IMR-90 (cell line): ENCODE measurements at regions not wholly inside any gene's neighbourhood (a gene's known extent, or its start where the extent isn't known, plus 50 kb on each side); places are given as distances from the start of the nearest gene placed in this dataset.

Experiments used
- ATAC-seq: fragments of 200-7000 bp; cut with Tn5 transposase; 2 replicates; pipeline ENCODE4 v1.9.1; 2020; ENCODE audit warnings: low read depth, mild to moderate bottlenecking, moderate library complexity
- BruUV-seq: library from RNA; stranded (reverse); fragments of 400-500 nt; replicated peaks from 2 replicates; lab custom pipeline; 2021; lab: Mats Ljungman, UMichigan
- CTCF ChIA-PET: fragments of 300-600 bp; formaldehyde crosslinking; extraction: SDS; loops from one replicate; lab custom pipeline; 2021; ENCODE audit warnings: antibody characterized with exemption; lab: Yijun Ruan, JAX
- POLR2A ChIA-PET: fragments of 300-600 bp; sonication (Branson Sonifier 250); formaldehyde crosslinking; loops from one replicate; lab custom pipeline; 2022; ENCODE audit warnings: antibody characterized with exemption; ENCODE audit not compliant: unreplicated experiment; lab: Charles Lee
- DNase-seq: peaks from one replicate; pipeline ENCODE4 v3.0.0; 2013
- H2AFZ ChIP-seq: replicated peaks from 2 replicates; pipeline ENCODE3; 2013; ENCODE audit warnings: low read length, mild to moderate bottlenecking; ENCODE audit not compliant: poor library complexity
- H2AK5ac ChIP-seq: 2 replicates; pipeline ENCODE4 v1.6.1; 2013; ENCODE audit warnings: low read depth, low read length, inconsistent platforms
- H2AK9ac ChIP-seq: replicated peaks from 2 replicates; pipeline ENCODE3; 2013; ENCODE audit warnings: mild to moderate bottlenecking, low read depth, low read length, moderate library complexity; ENCODE audit not compliant: poor library complexity
- H2BK120ac ChIP-seq: 2 replicates; pipeline ENCODE4 v1.6.1; 2013; ENCODE audit warnings: low read depth, low read length, inconsistent platforms
- H2BK15ac ChIP-seq: 3 replicates; pipeline ENCODE4 v1.6.1; 2013; ENCODE audit warnings: low read depth, low read length, inconsistent platforms
- H2BK20ac ChIP-seq: 2 replicates; pipeline ENCODE4 v1.6.1; 2013; ENCODE audit warnings: low read depth, mild to moderate bottlenecking, inconsistent platforms, low read length, moderate library complexity
- H2BK5ac ChIP-seq: 2 replicates; pipeline ENCODE4 v1.6.1; 2013; ENCODE audit warnings: mild to moderate bottlenecking, low read depth, low read length, inconsistent platforms; ENCODE audit not compliant: poor library complexity, severe bottlenecking
- H3K14ac ChIP-seq: replicated peaks from 2 replicates; pipeline ENCODE4 v1.6.1; 2013; ENCODE audit warnings: low read depth, low read length, inconsistent platforms
- H3K18ac ChIP-seq: 2 replicates; pipeline ENCODE4 v1.6.1; 2013; ENCODE audit warnings: low read depth, low read length, control low read depth
- H3K23ac ChIP-seq: 2 replicates; pipeline ENCODE4 v1.6.1; 2013; ENCODE audit warnings: low read depth, low read length, inconsistent platforms
- H3K27ac ChIP-seq: 2 replicates; pipeline ENCODE4 v1.5.1; 2013; ENCODE audit warnings: mild to moderate bottlenecking, control low read depth, low read length; ENCODE audit not compliant: insufficient read depth
- H3K27me3 ChIP-seq: 2 replicates; pipeline ENCODE4 v1.6.1; 2013; ENCODE audit warnings: low read length; ENCODE audit not compliant: control insufficient read depth, insufficient read depth
- H3K36me3 ChIP-seq: 2 replicates; pipeline ENCODE4 v1.6.1; 2013; ENCODE audit warnings: low read length, mixed read lengths; ENCODE audit not compliant: control insufficient read depth, insufficient read depth
- H3K4ac ChIP-seq: 2 replicates; pipeline ENCODE4 v1.6.1; 2013; ENCODE audit warnings: low read depth, low read length, inconsistent platforms
- H3K4me1 ChIP-seq: 2 replicates; pipeline ENCODE4 v1.6.1; 2013; ENCODE audit warnings: low read length, mixed read lengths; ENCODE audit not compliant: control insufficient read depth, insufficient read depth
- H3K4me2 ChIP-seq: 2 replicates; pipeline ENCODE4 v1.6.1; 2013; ENCODE audit warnings: low read depth, mild to moderate bottlenecking, control low read depth, low read length, moderate library complexity
- H3K4me3 ChIP-seq: 2 replicates; pipeline ENCODE4 v1.5.1; 2013; ENCODE audit warnings: low read depth, mild to moderate bottlenecking, control low read depth, low read length, moderate library complexity; ENCODE audit not compliant: insufficient read depth
- H3K56ac ChIP-seq: 2 replicates; pipeline ENCODE4 v1.6.1; 2013; ENCODE audit warnings: low read length, inconsistent platforms; ENCODE audit not compliant: insufficient read depth; ENCODE audit errors: extremely low read depth
- H3K79me1 ChIP-seq, 2 experiments: 2 replicates each; pipeline ENCODE4 v1.6.1; 2013; ENCODE audit warnings: low read length in 2 of 2, inconsistent platforms in 1 of 2, low read depth in 1 of 2
- H3K9ac ChIP-seq: 2 replicates; pipeline ENCODE4 v1.6.1; 2013; ENCODE audit warnings: low read depth, low read length, control low read depth
- H3K9me1 ChIP-seq: 2 replicates; pipeline ENCODE4 v1.6.1; 2013; ENCODE audit warnings: low read length, inconsistent platforms; ENCODE audit not compliant: insufficient read depth
- H3K9me3 ChIP-seq: 2 replicates; pipeline ENCODE4 v1.6.1; 2013; ENCODE audit warnings: low read length; ENCODE audit not compliant: control insufficient read depth, insufficient read depth
- H4K20me1 ChIP-seq: 2 replicates; pipeline ENCODE4 v1.6.1; 2013; ENCODE audit warnings: low read length, inconsistent platforms; ENCODE audit not compliant: insufficient read depth
- H4K5ac ChIP-seq: 2 replicates; pipeline ENCODE4 v1.6.1; 2013; ENCODE audit warnings: mild to moderate bottlenecking, low read depth, low read length, control low read depth
- H4K8ac ChIP-seq, 2 experiments: 2 replicates each; pipeline ENCODE4 v1.6.1; 2013; ENCODE audit warnings: low read depth in 2 of 2, low read length in 2 of 2, control low read depth in 1 of 2, inconsistent platforms in 1 of 2
- H4K91ac ChIP-seq: 2 replicates; pipeline ENCODE4 v1.6.1; 2013; ENCODE audit warnings: low read depth, low read length, inconsistent platforms; ENCODE audit not compliant: insufficient read depth
- CEBPB ChIP-seq: IDR thresholded peaks from 2 replicates; pipeline ENCODE4 v1.6.1; 2012; ENCODE audit warnings: low read depth, low read length, improper control_type of control experiment
- MAZ ChIP-seq: IDR thresholded peaks from 2 replicates; pipeline ENCODE4 v1.6.1; 2012; ENCODE audit warnings: low read depth, mild to moderate bottlenecking, low read length, improper control_type of control experiment, moderate library complexity, borderline replicate concordance
- MXI1 ChIP-seq: IDR thresholded peaks from 2 replicates; pipeline ENCODE4 v1.6.1; 2012; ENCODE audit warnings: low read depth, mild to moderate bottlenecking, low read length, moderate library complexity, borderline replicate concordance
- RFX5 ChIP-seq: IDR thresholded peaks from 2 replicates; pipeline ENCODE4 v1.8.0; 2012; ENCODE audit warnings: low read depth, mild to moderate bottlenecking, low read length, moderate library complexity
- WGBS, 2 experiments: methylation state at CpG; one replicate each; pipeline versions ENCODE4 v1.1.5 to v1.1.7; 2013; ENCODE audit warnings: missing lambda C conversion rate in 2 of 2; ENCODE audit not compliant: insufficient read length in 1 of 2; ENCODE audit errors: extremely low coverage in 2 of 2; 5-methylcytosine and 5-hydroxymethylcytosine counted together
- dilution Hi-C: fragments of 300-500 bp; cut with HindIII; formaldehyde crosslinking; loops from one replicate; pipeline ENCODE4 v1.14.3; 2018; ENCODE audit warnings: low sequenced_read_pairs; ENCODE audit not compliant: unreplicated experiment
- in situ Hi-C: fragments of 300-500 bp; cut with MboI; formaldehyde crosslinking; loops from 3 replicates; pipeline ENCODE4 v1.14.3; 2019; ENCODE audit warnings: low sequenced_read_pairs, inconsistent platforms, mixed read lengths
- intact Hi-C: fragments of 100-400 bp; cut with micrococcal nuclease; formaldehyde crosslinking; loops from 2 replicates; pipeline ENCODE4 v1.10.0; 2022
- TF ChIP-seq, protein P1 (sequence below): fragments of 150-350 bp; IDR thresholded peaks from 2 replicates; pipeline ENCODE4 v1.6.1; 2016; ENCODE audit warnings: low read depth, mild to moderate bottlenecking, low read length, moderate library complexity, borderline replicate concordance

DNA sequence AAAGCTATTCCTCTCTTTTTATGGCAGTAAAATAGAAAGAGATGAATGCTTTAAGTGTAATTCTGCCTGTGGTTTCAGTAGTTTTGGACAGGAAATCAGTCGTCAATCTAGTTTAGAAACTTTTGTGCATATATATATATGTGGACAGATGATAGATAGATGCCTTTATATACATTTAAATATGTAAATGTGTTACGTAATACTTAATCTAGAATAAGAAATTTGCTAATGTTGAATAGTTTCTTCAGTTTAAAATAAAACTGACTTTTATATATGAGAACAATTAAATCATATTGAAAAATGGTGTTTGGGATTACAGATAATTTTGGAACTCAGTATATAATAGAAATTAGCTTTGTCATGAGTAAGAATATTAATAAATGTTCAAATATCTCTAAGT lies 1165.7 kb upstream of the NCAM2 start:
- H2AFZ ChIP-seq = no peak overlapping the region
- H3K4me1 ChIP-seq = no peaks in the 10 kb centered on the region
- no CpG with 5 or more reads among the region's 2 CpGs for WGBS, 2 experiments
- H2BK15ac ChIP-seq = no peak overlapping the region
- H3K18ac ChIP-seq = no peak overlapping the region
- H2BK20ac ChIP-seq = no peak overlapping the region
- H4K20me1 ChIP-seq = no peaks in the 10 kb centered on the region
- TF ChIP-seq, protein P1, sequence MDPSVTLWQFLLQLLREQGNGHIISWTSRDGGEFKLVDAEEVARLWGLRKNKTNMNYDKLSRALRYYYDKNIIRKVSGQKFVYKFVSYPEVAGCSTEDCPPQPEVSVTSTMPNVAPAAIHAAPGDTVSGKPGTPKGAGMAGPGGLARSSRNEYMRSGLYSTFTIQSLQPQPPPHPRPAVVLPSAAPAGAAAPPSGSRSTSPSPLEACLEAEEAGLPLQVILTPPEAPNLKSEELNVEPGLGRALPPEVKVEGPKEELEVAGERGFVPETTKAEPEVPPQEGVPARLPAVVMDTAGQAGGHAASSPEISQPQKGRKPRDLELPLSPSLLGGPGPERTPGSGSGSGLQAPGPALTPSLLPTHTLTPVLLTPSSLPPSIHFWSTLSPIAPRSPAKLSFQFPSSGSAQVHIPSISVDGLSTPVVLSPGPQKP = no peak
- TF ChIP-seq RFX5 (no peak), CEBPB (no peak), MXI1 (no peak), MAZ (no peak)
- no peak overlapping the region for H3K9ac ChIP-seq
- no peaks in the 10 kb centered on the region for H3K27me3 ChIP-seq
- H4K5ac ChIP-seq = no peak overlapping the region
- H3K4ac ChIP-seq = no peak overlapping the region
- in situ Hi-C loops = no loop called here
- no peak overlapping the region for H3K27ac ChIP-seq
- H2AK9ac ChIP-seq = no peak overlapping the region
- no peak overlapping the region for H3K4me3 ChIP-seq
- H2BK120ac ChIP-seq = no peak overlapping the region
- no peak overlapping the region for H4K8ac ChIP-seq
- H3K4me2 ChIP-seq = no peak overlapping the region
- no peaks in the 10 kb centered on the region for H3K36me3 ChIP-seq
- H2AK5ac ChIP-seq = no peak overlapping the region
- DNase-seq (no peak), ATAC-seq (no peak)
- H3K14ac ChIP-seq = no peak overlapping the region
- CTCF ChIA-PET = no interaction called here
- no peaks in the 10 kb centered on the region for H3K9me3 ChIP-seq
- BruUV-seq = no TSS peak
- H3K56ac ChIP-seq = no peak overlapping the region
- H4K91ac ChIP-seq = no peak overlapping the region
- dilution Hi-C loops = no loop called here
- POLR2A ChIA-PET = no interaction called here
- no peak overlapping the region for H2BK5ac ChIP-seq
- no peaks in the 10 kb centered on the region for H3K79me1 ChIP-seq
- H3K9me1 ChIP-seq = no peaks in the 10 kb centered on the region
- no peak overlapping the region for H3K23ac ChIP-seq
- intact Hi-C loops = no loop called here
